SU-DHL-6 (cell line): ENCODE measurements at regions not wholly inside any gene's neighbourhood (a gene's known extent, or its start where the extent isn't known, plus 50 kb on each side); places are given as distances from the start of the nearest gene placed in this dataset.
"Not testable (repeated sequence)": the region's sequence is repeated elsewhere in the genome, so short reads cannot be mapped to it uniquely, and the experiment has no call there.

Source experiments
- H2AFZ ChIP-seq: fragments of 200-600 bp; sonication (generic); 2 replicates; pipeline ENCODE4 v1.6.1; 2014; ENCODE audit warnings: low read depth, mild to moderate bottlenecking, moderate library complexity, mixed read lengths, antibody characterized with exemption, low read length; ENCODE audit not compliant: severe bottlenecking
- H3F3A ChIP-seq: fragments of 200-600 bp; shearing (Covaris generic); 2 replicates; pipeline ENCODE4 v1.6.0; 2016; ENCODE audit warnings: antibody characterized with exemption, mild to moderate bottlenecking; ENCODE audit not compliant: insufficient read depth
- H3K27ac ChIP-seq: fragments of 200-600 bp; sonication (generic); 2 replicates; pipeline ENCODE4 v1.5.1; 2016; ENCODE audit warnings: low read depth, mild to moderate bottlenecking, low read length, moderate library complexity, mixed read lengths
- H3K27me3 ChIP-seq: fragments of 200-600 bp; sonication (generic), shearing (Covaris generic); 2 replicates; pipeline ENCODE4 v1.6.0; 2014; ENCODE audit warnings: mild to moderate bottlenecking, low read length
- H3K36me3 ChIP-seq: fragments of 200-600 bp; sonication (generic); 2 replicates; pipeline ENCODE4 v1.6.1; 2014; ENCODE audit warnings: mild to moderate bottlenecking, low read length, mixed read lengths
- H3K4me2 ChIP-seq: fragments of 300-600, 200-600 bp; shearing (Covaris generic), sonication (generic); 2 replicates; pipeline ENCODE4 v1.6.0; 2014; ENCODE audit warnings: low read length, low read depth, mild to moderate bottlenecking; ENCODE audit not compliant: poor library complexity, severe bottlenecking
- H3K4me3 ChIP-seq: fragments of 200-600 bp; sonication (generic); 2 replicates; pipeline ENCODE4 v1.5.1; 2014; ENCODE audit warnings: antibody characterized with exemption, low read length, mild to moderate bottlenecking, mixed read lengths; ENCODE audit not compliant: insufficient read depth, poor library complexity, severe bottlenecking
- H3K79me2 ChIP-seq: fragments of 200-600 bp; sonication (generic); 2 replicates; pipeline ENCODE4 v1.6.1; 2014; ENCODE audit warnings: mild to moderate bottlenecking, low read length, moderate library complexity; ENCODE audit not compliant: insufficient read depth
- H3K9ac ChIP-seq: fragments of 200-600 bp; sonication (generic); 2 replicates; pipeline ENCODE4 v1.7.0; 2014; ENCODE audit warnings: mild to moderate bottlenecking, low read length
- H3K9me2 ChIP-seq: fragments of 200-600 bp; sonication (generic); replicated peaks from 2 replicates; pipeline ENCODE4 v1.6.1; 2014; ENCODE audit warnings: low read length; ENCODE audit not compliant: insufficient read depth
- H3K9me3 ChIP-seq: fragments of 200-600 bp; sonication (generic); 2 replicates; pipeline ENCODE4 v1.6.1; 2014; ENCODE audit warnings: low read length, mixed read lengths; ENCODE audit not compliant: insufficient read depth
- H4K20me1 ChIP-seq: fragments of 200-600 bp; sonication (generic); 2 replicates; pipeline ENCODE4 v1.6.1; 2014; ENCODE audit warnings: low read depth, mild to moderate bottlenecking, antibody characterized with exemption, low read length, moderate library complexity, mixed read lengths
- CTCF ChIP-seq: fragments of 200-600 bp; sonication (generic); IDR thresholded peaks from one replicate; pipeline ENCODE4 v1.5.1; 2017; ENCODE audit warnings: antibody characterized with exemption, mild to moderate bottlenecking, low read length, moderate library complexity; ENCODE audit not compliant: insufficient read depth, poor library complexity, severe bottlenecking
- EZH2phosphoT487 ChIP-seq: fragments of 200-600 bp; sonication (generic), shearing (Covaris generic); conservative IDR thresholded peaks from 2 replicates; pipeline ENCODE4 v1.6.1; 2018; ENCODE audit warnings: mild to moderate bottlenecking, antibody characterized with exemption, low read length, moderate library complexity, mixed read lengths

GRCh38 chr3:176609361-176609760 is 587.9 kb downstream of the TBL1XR1 start:
- Histone ChIP-seq H3K36me3 (no peaks in the 10 kb centered on the region), H4K20me1 (no peaks in the 10 kb centered on the region), H3K27ac (no peak overlapping the region), H3K9me2 (no peaks in the 10 kb centered on the region), H3K4me2 (no peak overlapping the region), H3K4me3 (no peak overlapping the region), H3K79me2 (no peaks in the 10 kb centered on the region), H3K27me3 (no peaks in the 10 kb centered on the region), H3F3A (no peaks in the 10 kb centered on the region), H3K9me3 (no peaks in the 10 kb centered on the region), H2AFZ (no peak overlapping the region), H3K9ac (no peak overlapping the region)
- TF ChIP-seq EZH2phosphoT487, result no peak
- no peak for TF ChIP-seq CTCF

- not testable (repeated sequence) for H4K20me1 ChIP-seq, H3K9me2 ChIP-seq, H3K4me2 ChIP-seq, H3K4me3 ChIP-seq, H3K9ac ChIP-seq, H3K79me2 ChIP-seq, H3K27ac ChIP-seq, H3F3A ChIP-seq, H3K9me3 ChIP-seq, H3K36me3 ChIP-seq, H3K27me3 ChIP-seq, H2AFZ ChIP-seq
These were observed 591.7 kb downstream of the TBL1XR1 start for GRCh38 chr3:176605553-176605952.

GRCh38 chr3:176595307-176595706 is 602.0 kb downstream of the TBL1XR1 start:
- no peak overlapping the region for H2AFZ ChIP-seq
- H4K20me1 ChIP-seq, result no peaks in the 10 kb centered on the region
- no peaks in the 10 kb centered on the region for H3K9me3 ChIP-seq

GRCh38 chr3:176590722-176591121 is 606.6 kb downstream of the TBL1XR1 start:
- H4K20me1 ChIP-seq, result no peaks in the 10 kb centered on the region
- H3F3A ChIP-seq, result no peaks in the 10 kb centered on the region
- H3K79me2 ChIP-seq, result no peaks in the 10 kb centered on the region
- H3K4me2 ChIP-seq, result no peak overlapping the region
- no peak overlapping the region for H2AFZ ChIP-seq
- no peak overlapping the region for H3K9ac ChIP-seq
- H3K27me3 ChIP-seq, result no peaks in the 10 kb centered on the region
- H3K9me2 ChIP-seq, result no peaks in the 10 kb centered on the region
- H3K27ac ChIP-seq, result no peak overlapping the region
- H3K9me3 ChIP-seq, result no peaks in the 10 kb centered on the region
- H3K36me3 ChIP-seq, result no peaks in the 10 kb centered on the region
- H3K4me3 ChIP-seq, result no peak overlapping the region
- no peak for TF ChIP-seq CTCF
- TF ChIP-seq EZH2phosphoT487, result no peak

More at GRCh38 chr3:176595307-176595706, 602.0 kb downstream of the TBL1XR1 start:
- Histone ChIP-seq H3K9ac (no peak overlapping the region), H3K4me3 (no peak overlapping the region), H3K79me2 (no peaks in the 10 kb centered on the region), H3K27ac (no peak overlapping the region), H3K27me3 (no peaks in the 10 kb centered on the region), H3F3A (no peaks in the 10 kb centered on the region), H3K4me2 (no peak overlapping the region), H3K9me2 (no peaks in the 10 kb centered on the region), H3K36me3 (no peaks in the 10 kb centered on the region)
- TF ChIP-seq EZH2phosphoT487 (no peak), CTCF (no peak)
